ENCODE measurements at regions not wholly inside any gene's neighbourhood (a gene's known extent, or its start where the extent isn't known, plus 50 kb on each side); places are given as distances from the start of the nearest gene placed in this dataset.

- no peak overlapping the region for H3K9ac ChIP-seq (ENCODE audit: control insufficient read depth, insufficient read depth, low read length)
- in situ Hi-C loops (cut with MboI) (no loop called here), intact Hi-C loops (cut with micrococcal nuclease; ENCODE audit: unreplicated experiment) (no loop called here)
- no peak overlapping the region for H3K27ac ChIP-seq (ENCODE audit: control insufficient read depth, insufficient read depth)
- H3K4me2 ChIP-seq (ENCODE audit: control insufficient read depth, insufficient read depth): no peak overlapping the region
- no peaks in the 10 kb centered on the region for H4K20me1 ChIP-seq (ENCODE audit: control insufficient read depth, insufficient read depth)
- no peak for TF ChIP-seq E2F8 (IDR thresholded peaks at IDR 0.05; ENCODE audit: low read depth, partially characterized antibody)
- TF ChIP-seq JUNB (IDR thresholded peaks at IDR 0.05): no peak
- no peak for TF ChIP-seq HDGF (IDR thresholded peaks at IDR 0.05)
- no peak for TF ChIP-seq SIX5 (IDR thresholded peaks at IDR 0.05; ENCODE audit: low read depth, low read length, severe bottlenecking)
- TF ChIP-seq, protein P1, sequence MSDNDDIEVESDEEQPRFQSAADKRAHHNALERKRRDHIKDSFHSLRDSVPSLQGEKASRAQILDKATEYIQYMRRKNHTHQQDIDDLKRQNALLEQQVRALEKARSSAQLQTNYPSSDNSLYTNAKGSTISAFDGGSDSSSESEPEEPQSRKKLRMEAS (IDR thresholded peaks at IDR 0.05; ENCODE audit: low read depth, low read length): no peak
- no peak for TF ChIP-seq JUND (IDR thresholded peaks at IDR 0.05; ENCODE audit: low read depth, low read length)
- TF ChIP-seq, protein P2, sequence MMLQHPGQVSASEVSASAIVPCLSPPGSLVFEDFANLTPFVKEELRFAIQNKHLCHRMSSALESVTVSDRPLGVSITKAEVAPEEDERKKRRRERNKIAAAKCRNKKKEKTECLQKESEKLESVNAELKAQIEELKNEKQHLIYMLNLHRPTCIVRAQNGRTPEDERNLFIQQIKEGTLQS (IDR thresholded peaks at IDR 0.05; ENCODE audit: borderline replicate concordance, extremely low read depth, low read depth, low read length): no peak
- no peak for TF ChIP-seq POLR2A (IDR thresholded peaks at IDR 0.05; ENCODE audit: low read depth, low read length)
- TF ChIP-seq SMAD5 (IDR thresholded peaks at IDR 0.05; ENCODE audit: low read depth): no peak
- TF ChIP-seq, protein P3, sequence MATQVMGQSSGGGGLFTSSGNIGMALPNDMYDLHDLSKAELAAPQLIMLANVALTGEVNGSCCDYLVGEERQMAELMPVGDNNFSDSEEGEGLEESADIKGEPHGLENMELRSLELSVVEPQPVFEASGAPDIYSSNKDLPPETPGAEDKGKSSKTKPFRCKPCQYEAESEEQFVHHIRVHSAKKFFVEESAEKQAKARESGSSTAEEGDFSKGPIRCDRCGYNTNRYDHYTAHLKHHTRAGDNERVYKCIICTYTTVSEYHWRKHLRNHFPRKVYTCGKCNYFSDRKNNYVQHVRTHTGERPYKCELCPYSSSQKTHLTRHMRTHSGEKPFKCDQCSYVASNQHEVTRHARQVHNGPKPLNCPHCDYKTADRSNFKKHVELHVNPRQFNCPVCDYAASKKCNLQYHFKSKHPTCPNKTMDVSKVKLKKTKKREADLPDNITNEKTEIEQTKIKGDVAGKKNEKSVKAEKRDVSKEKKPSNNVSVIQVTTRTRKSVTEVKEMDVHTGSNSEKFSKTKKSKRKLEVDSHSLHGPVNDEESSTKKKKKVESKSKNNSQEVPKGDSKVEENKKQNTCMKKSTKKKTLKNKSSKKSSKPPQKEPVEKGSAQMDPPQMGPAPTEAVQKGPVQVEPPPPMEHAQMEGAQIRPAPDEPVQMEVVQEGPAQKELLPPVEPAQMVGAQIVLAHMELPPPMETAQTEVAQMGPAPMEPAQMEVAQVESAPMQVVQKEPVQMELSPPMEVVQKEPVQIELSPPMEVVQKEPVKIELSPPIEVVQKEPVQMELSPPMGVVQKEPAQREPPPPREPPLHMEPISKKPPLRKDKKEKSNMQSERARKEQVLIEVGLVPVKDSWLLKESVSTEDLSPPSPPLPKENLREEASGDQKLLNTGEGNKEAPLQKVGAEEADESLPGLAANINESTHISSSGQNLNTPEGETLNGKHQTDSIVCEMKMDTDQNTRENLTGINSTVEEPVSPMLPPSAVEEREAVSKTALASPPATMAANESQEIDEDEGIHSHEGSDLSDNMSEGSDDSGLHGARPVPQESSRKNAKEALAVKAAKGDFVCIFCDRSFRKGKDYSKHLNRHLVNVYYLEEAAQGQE (IDR thresholded peaks at IDR 0.05; ENCODE audit: low read depth, low read length): no peak
- no peak for TF ChIP-seq PKNOX1 (IDR thresholded peaks at IDR 0.05)
- no peak for TF ChIP-seq SIN3A (IDR thresholded peaks at IDR 0.05; ENCODE audit: low read depth, low read length)
- no peak for TF ChIP-seq SREBF2 (IDR thresholded peaks at IDR 0.05; ENCODE audit: low read length)
- no peak for TF ChIP-seq RAD51 (IDR thresholded peaks at IDR 0.05)
- H3K36me3 ChIP-seq (ENCODE audit: control insufficient read depth in 2 of 2, insufficient read depth in 2 of 2, low read length in 1 of 2): no peaks in the 10 kb centered on the region
- H3K9me3 ChIP-seq (replicated peaks; ENCODE audit: control insufficient read depth, insufficient read depth, low read length): no peaks in the 10 kb centered on the region
- no peak for FAIRE-seq
- ATAC-seq: no peak
- DNase-seq (ENCODE audit: low read depth, low spot score): no peak
- BruUV-seq (replicated peaks): no TSS peak
- ChIA-PET CTCF (interaction anchor here (1.5 to 1.7 kb wide), 2 partner anchors 10 to 12 kb away, joined by 5 read pairs; no protein-coding TSS in a partner anchor), RAD21 (ENCODE audit: unreplicated experiment) (interaction anchor here (1.0 to 1.9 kb wide), 5 partner anchors 10 to 40 kb away, joined by 3 to 6 read pairs (median 4); no protein-coding TSS in a partner anchor), POLR2A (no interaction called here), SMC1A (ENCODE audit: uncharacterized antibody, unreplicated experiment) (interaction anchor here (1.0 to 1.9 kb wide), 8 partner anchors 7 to 356 kb away, joined by 3 to 7 read pairs (median 4); no protein-coding TSS in a partner anchor)
- no peak overlapping the region for H3K4me3 ChIP-seq
- H3K4me1 ChIP-seq (ENCODE audit: control insufficient read depth, insufficient read depth, low read length): no peaks in the 10 kb centered on the region
- H2AFZ ChIP-seq (ENCODE audit: control insufficient read depth, low read depth, low read length): no peak overlapping the region
- no peaks in the 10 kb centered on the region for H3K27me3 ChIP-seq (replicated peaks in 1 of 2; ENCODE audit: control insufficient read depth in 2 of 2, insufficient read depth in 2 of 2, low read length in 1 of 2)
- no peaks in the 10 kb centered on the region for H3K79me2 ChIP-seq (ENCODE audit: control insufficient read depth, insufficient read depth, low read length)
Observed at GRCh38 chr2:82307511-82307910, 2003.0 kb upstream of the LRRTM1 start.
